IMR-90 (cell line): ENCODE measurements at regions not wholly inside any gene's neighbourhood (a gene's known extent, or its start where the extent isn't known, plus 50 kb on each side); places are given as distances from the start of the nearest gene placed in this dataset.

Experiments
- ATAC-seq: fragments of 200-7000 bp; cut with Tn5 transposase; 2 replicates; pipeline ENCODE4 v1.9.1; 2020; ENCODE audit warnings: low read depth, mild to moderate bottlenecking, moderate library complexity
- BruUV-seq: library from RNA; stranded (reverse); fragments of 400-500 nt; replicated peaks from 2 replicates; lab custom pipeline; 2021; lab: Mats Ljungman, UMichigan
- CTCF ChIA-PET: fragments of 300-600 bp; formaldehyde crosslinking; extraction: SDS; loops from one replicate; lab custom pipeline; 2021; ENCODE audit warnings: antibody characterized with exemption; lab: Yijun Ruan, JAX
- POLR2A ChIA-PET: fragments of 300-600 bp; sonication (Branson Sonifier 250); formaldehyde crosslinking; loops from one replicate; lab custom pipeline; 2022; ENCODE audit warnings: antibody characterized with exemption; ENCODE audit not compliant: unreplicated experiment; lab: Charles Lee
- DNase-seq: peaks from one replicate; pipeline ENCODE4 v3.0.0; 2013
- H2AFZ ChIP-seq: replicated peaks from 2 replicates; pipeline ENCODE3; 2013; ENCODE audit warnings: low read length, mild to moderate bottlenecking; ENCODE audit not compliant: poor library complexity
- H2AK5ac ChIP-seq: 2 replicates; pipeline ENCODE4 v1.6.1; 2013; ENCODE audit warnings: low read depth, low read length, inconsistent platforms
- H2AK9ac ChIP-seq: replicated peaks from 2 replicates; pipeline ENCODE3; 2013; ENCODE audit warnings: mild to moderate bottlenecking, low read depth, low read length, moderate library complexity; ENCODE audit not compliant: poor library complexity
- H2BK120ac ChIP-seq: 2 replicates; pipeline ENCODE4 v1.6.1; 2013; ENCODE audit warnings: low read depth, low read length, inconsistent platforms
- H2BK15ac ChIP-seq: 3 replicates; pipeline ENCODE4 v1.6.1; 2013; ENCODE audit warnings: low read depth, low read length, inconsistent platforms
- H2BK20ac ChIP-seq: 2 replicates; pipeline ENCODE4 v1.6.1; 2013; ENCODE audit warnings: low read depth, mild to moderate bottlenecking, inconsistent platforms, low read length, moderate library complexity
- H2BK5ac ChIP-seq: 2 replicates; pipeline ENCODE4 v1.6.1; 2013; ENCODE audit warnings: mild to moderate bottlenecking, low read depth, low read length, inconsistent platforms; ENCODE audit not compliant: poor library complexity, severe bottlenecking
- H3K14ac ChIP-seq: replicated peaks from 2 replicates; pipeline ENCODE4 v1.6.1; 2013; ENCODE audit warnings: low read depth, low read length, inconsistent platforms
- H3K18ac ChIP-seq: 2 replicates; pipeline ENCODE4 v1.6.1; 2013; ENCODE audit warnings: low read depth, low read length, control low read depth
- H3K23ac ChIP-seq: 2 replicates; pipeline ENCODE4 v1.6.1; 2013; ENCODE audit warnings: low read depth, low read length, inconsistent platforms
- H3K27ac ChIP-seq: 2 replicates; pipeline ENCODE4 v1.5.1; 2013; ENCODE audit warnings: mild to moderate bottlenecking, control low read depth, low read length; ENCODE audit not compliant: insufficient read depth
- H3K27me3 ChIP-seq: 2 replicates; pipeline ENCODE4 v1.6.1; 2013; ENCODE audit warnings: low read length; ENCODE audit not compliant: control insufficient read depth, insufficient read depth
- H3K36me3 ChIP-seq: 2 replicates; pipeline ENCODE4 v1.6.1; 2013; ENCODE audit warnings: low read length, mixed read lengths; ENCODE audit not compliant: control insufficient read depth, insufficient read depth
- H3K4ac ChIP-seq: 2 replicates; pipeline ENCODE4 v1.6.1; 2013; ENCODE audit warnings: low read depth, low read length, inconsistent platforms
- H3K4me1 ChIP-seq: 2 replicates; pipeline ENCODE4 v1.6.1; 2013; ENCODE audit warnings: low read length, mixed read lengths; ENCODE audit not compliant: control insufficient read depth, insufficient read depth
- H3K4me2 ChIP-seq: 2 replicates; pipeline ENCODE4 v1.6.1; 2013; ENCODE audit warnings: low read depth, mild to moderate bottlenecking, control low read depth, low read length, moderate library complexity
- H3K4me3 ChIP-seq: 2 replicates; pipeline ENCODE4 v1.5.1; 2013; ENCODE audit warnings: low read depth, mild to moderate bottlenecking, control low read depth, low read length, moderate library complexity; ENCODE audit not compliant: insufficient read depth
- H3K56ac ChIP-seq: 2 replicates; pipeline ENCODE4 v1.6.1; 2013; ENCODE audit warnings: low read length, inconsistent platforms; ENCODE audit not compliant: insufficient read depth; ENCODE audit errors: extremely low read depth
- H3K79me1 ChIP-seq, 2 experiments: 2 replicates each; pipeline ENCODE4 v1.6.1; 2013; ENCODE audit warnings: low read length in 2 of 2, inconsistent platforms in 1 of 2, low read depth in 1 of 2
- H3K9ac ChIP-seq: 2 replicates; pipeline ENCODE4 v1.6.1; 2013; ENCODE audit warnings: low read depth, low read length, control low read depth
- H3K9me1 ChIP-seq: 2 replicates; pipeline ENCODE4 v1.6.1; 2013; ENCODE audit warnings: low read length, inconsistent platforms; ENCODE audit not compliant: insufficient read depth
- H3K9me3 ChIP-seq: 2 replicates; pipeline ENCODE4 v1.6.1; 2013; ENCODE audit warnings: low read length; ENCODE audit not compliant: control insufficient read depth, insufficient read depth
- H4K20me1 ChIP-seq: 2 replicates; pipeline ENCODE4 v1.6.1; 2013; ENCODE audit warnings: low read length, inconsistent platforms; ENCODE audit not compliant: insufficient read depth
- H4K5ac ChIP-seq: 2 replicates; pipeline ENCODE4 v1.6.1; 2013; ENCODE audit warnings: mild to moderate bottlenecking, low read depth, low read length, control low read depth
- H4K8ac ChIP-seq, 2 experiments: 2 replicates each; pipeline ENCODE4 v1.6.1; 2013; ENCODE audit warnings: low read depth in 2 of 2, low read length in 2 of 2, control low read depth in 1 of 2, inconsistent platforms in 1 of 2
- H4K91ac ChIP-seq: 2 replicates; pipeline ENCODE4 v1.6.1; 2013; ENCODE audit warnings: low read depth, low read length, inconsistent platforms; ENCODE audit not compliant: insufficient read depth
- BHLHE40 ChIP-seq: fragments of 150-350 bp; IDR thresholded peaks from 2 replicates; pipeline ENCODE4 v1.6.1; 2016; ENCODE audit warnings: mild to moderate bottlenecking, low read depth, low read length
- CEBPB ChIP-seq: IDR thresholded peaks from 2 replicates; pipeline ENCODE4 v1.6.1; 2012; ENCODE audit warnings: low read depth, low read length, improper control_type of control experiment
- CHD1 ChIP-seq: IDR thresholded peaks from 2 replicates; pipeline ENCODE4 v1.6.1; 2012; ENCODE audit warnings: low read depth, low read length, improper control_type of control experiment
- CTCF ChIP-seq: conservative IDR thresholded peaks from 2 replicates; pipeline ENCODE4 v1.5.1; 2012; ENCODE audit warnings: mild to moderate bottlenecking, low read depth, low read length, improper control_type of control experiment
- ELK1 ChIP-seq: fragments of 150-350 bp; IDR thresholded peaks from 2 replicates; pipeline ENCODE4 v1.6.1; 2016; ENCODE audit warnings: low read depth, mild to moderate bottlenecking, low read length, moderate library complexity, borderline replicate concordance
- FOS ChIP-seq: fragments of 150-350 bp; IDR thresholded peaks from 2 replicates; pipeline ENCODE4 v1.6.1; 2016; ENCODE audit warnings: low read depth, low read length
- MAFK ChIP-seq: IDR thresholded peaks from 2 replicates; pipeline ENCODE4 v1.6.1; 2012; ENCODE audit warnings: low read depth, low read length, improper control_type of control experiment
- MXI1 ChIP-seq: IDR thresholded peaks from 2 replicates; pipeline ENCODE4 v1.6.1; 2012; ENCODE audit warnings: low read depth, mild to moderate bottlenecking, low read length, moderate library complexity, borderline replicate concordance
- NFE2L2 ChIP-seq: fragments of 150-350 bp; IDR thresholded peaks from 2 replicates; pipeline ENCODE4 v1.6.1; 2016; ENCODE audit warnings: low read depth, mild to moderate bottlenecking, low read length
- POLR2A ChIP-seq: IDR thresholded peaks from 2 replicates; pipeline ENCODE4 v1.6.1; 2012; ENCODE audit warnings: mild to moderate bottlenecking, low read depth, low read length
- RAD21 ChIP-seq: IDR thresholded peaks from 2 replicates; pipeline ENCODE4 v1.6.1; 2012; ENCODE audit warnings: low read length, improper control_type of control experiment
- RCOR1 ChIP-seq: IDR thresholded peaks from 2 replicates; pipeline ENCODE4 v1.6.1; 2012; ENCODE audit warnings: mild to moderate bottlenecking, low read length, improper control_type of control experiment; ENCODE audit not compliant: insufficient replicate concordance
- RFX5 ChIP-seq: IDR thresholded peaks from 2 replicates; pipeline ENCODE4 v1.8.0; 2012; ENCODE audit warnings: low read depth, mild to moderate bottlenecking, low read length, moderate library complexity
- SMC3 ChIP-seq: fragments of 150-350 bp; IDR thresholded peaks from 2 replicates; pipeline ENCODE4 v1.6.1; 2016; ENCODE audit warnings: low read depth, mild to moderate bottlenecking, antibody characterized with exemption, low read length, moderate library complexity
- USF2 ChIP-seq: fragments of 150-350 bp; IDR thresholded peaks from 2 replicates; pipeline ENCODE4 v1.6.1; 2017; ENCODE audit warnings: mild to moderate bottlenecking, antibody characterized with exemption, low read length, low read depth
- WGBS, 2 experiments: methylation state at CpG; one replicate each; pipeline versions ENCODE4 v1.1.5 to v1.1.7; 2013; ENCODE audit warnings: missing lambda C conversion rate in 2 of 2; ENCODE audit not compliant: insufficient read length in 1 of 2; ENCODE audit errors: extremely low coverage in 2 of 2; 5-methylcytosine and 5-hydroxymethylcytosine counted together
- dilution Hi-C: fragments of 300-500 bp; cut with HindIII; formaldehyde crosslinking; loops from one replicate; pipeline ENCODE4 v1.14.3; 2018; ENCODE audit warnings: low sequenced_read_pairs; ENCODE audit not compliant: unreplicated experiment
- in situ Hi-C: fragments of 300-500 bp; cut with MboI; formaldehyde crosslinking; loops from 3 replicates; pipeline ENCODE4 v1.14.3; 2019; ENCODE audit warnings: low sequenced_read_pairs, inconsistent platforms, mixed read lengths
- intact Hi-C: fragments of 100-400 bp; cut with micrococcal nuclease; formaldehyde crosslinking; loops from 2 replicates; pipeline ENCODE4 v1.10.0; 2022

GRCh38 chr1:228998179-228998578 is 262.9 kb downstream of the RHOU start:
- Histone ChIP-seq H3K4me1 (peaks cover 1% of the 10 kb centered on the region; the same call in 1 of the 2 replicates), H3K9ac (no peak overlapping the region), H2BK15ac (no peak overlapping the region), H2AK9ac (no peak overlapping the region), H2AFZ (no peak overlapping the region), H2AK5ac (no peak overlapping the region), H3K23ac (no peak overlapping the region), H3K56ac (no peak overlapping the region), H4K8ac (no peak overlapping the region), H2BK5ac (no peak overlapping the region), H3K4ac (no peak overlapping the region), H3K4me3 (no peak overlapping the region), H3K9me3 (no peaks in the 10 kb centered on the region), H2BK20ac (no peak overlapping the region), H4K5ac (no peak overlapping the region), H3K9me1 (no peaks in the 10 kb centered on the region), H3K36me3 (no peaks in the 10 kb centered on the region), H3K14ac (no peak overlapping the region), H3K79me1 (no peaks in the 10 kb centered on the region), H3K4me2 (no peak overlapping the region), H4K20me1 (no peaks in the 10 kb centered on the region), H3K27me3 (no peaks in the 10 kb centered on the region; the same call in 1 of the 2 replicates), H3K18ac (no peak overlapping the region), H4K91ac (no peak overlapping the region), H2BK120ac (no peak overlapping the region), H3K27ac (no peak overlapping the region)
- no peak for ATAC-seq
- BruUV-seq, result no TSS peak
- no peak for DNase-seq
- ChIA-PET CTCF (no interaction called here), POLR2A (no interaction called here)
- WGBS, 2 experiments, result 93% methylated on average over 5 of the region's 6 CpGs; no CpG with 5 or more reads in 1 of the 2 experiments
- in situ Hi-C loops, result no loop called here
- dilution Hi-C loops, result no loop called here
- TF ChIP-seq FOS (no peak), CTCF (no peak), CEBPB (no peak), USF2 (no peak), ELK1 (no peak), MAFK (no peak), BHLHE40 (no peak), SMC3 (no peak), RFX5 (no peak), RAD21 (no peak), RCOR1 (no peak), NFE2L2 (no peak), POLR2A (no peak), CHD1 (no peak), MXI1 (no peak)
- intact Hi-C loops, result no loop called here
